Lung (tissue), 11 donors: ENCODE measurements at regions not wholly inside any gene's neighbourhood (a gene's known extent, or its start where the extent isn't known, plus 50 kb on each side); places are given as distances from the start of the nearest gene placed in this dataset.

ENCODE experiments used
- ATAC-seq: fragments of 200-7000 bp; cut with Tn5 transposase; one replicate; pipeline ENCODE4 v1.9.1; 2020; ENCODE audit warnings: moderate number of reproducible peaks; ENCODE audit not compliant: insufficient read depth, low FRiP score
- DNase-seq, 3 donors: peaks; one replicate each; pipeline ENCODE4 v3.0.0-alpha.2; 2013 to 2017
- H3K27ac ChIP-seq, 2 donors: one replicate each; pipeline ENCODE4 v1.5.1; 2013; ENCODE audit warnings: mild to moderate bottlenecking in 2 of 2, moderate library complexity in 2 of 2, control low read depth in 1 of 2, inconsistent platforms in 1 of 2, low read depth in 1 of 2, low read length in 1 of 2
- H3K27me3 ChIP-seq, 3 donors: one replicate each; pipeline ENCODE4 v1.5.1; 2013; ENCODE audit warnings: low read length in 2 of 3; ENCODE audit not compliant: control insufficient read depth in 3 of 3, insufficient read depth in 3 of 3
- H3K36me3 ChIP-seq, 4 donors: one replicate each; pipeline ENCODE4 v1.5.1; 2013; ENCODE audit warnings: low read length in 4 of 4, mild to moderate bottlenecking in 1 of 4, moderate library complexity in 1 of 4; ENCODE audit not compliant: control insufficient read depth in 4 of 4, insufficient read depth in 4 of 4
- H3K4me1 ChIP-seq, 5 donors: one replicate each; pipeline ENCODE4 v1.5.1; 2013; ENCODE audit warnings: low read length in 5 of 5, mild to moderate bottlenecking in 2 of 5, moderate library complexity in 1 of 5; ENCODE audit not compliant: control insufficient read depth in 5 of 5, insufficient read depth in 5 of 5
- H3K4me3 ChIP-seq: one replicate; pipeline ENCODE4 v1.5.1; 2013; ENCODE audit warnings: mild to moderate bottlenecking, control low read depth, moderate library complexity
- H3K9ac ChIP-seq, 2 donors: one replicate each; pipeline ENCODE4 v1.5.1; 2013; ENCODE audit warnings: low read length in 2 of 2, control low read depth in 1 of 2; ENCODE audit not compliant: insufficient read depth in 1 of 2
- H3K9me3 ChIP-seq, 4 donors: one replicate each; pipeline ENCODE4 v1.5.1; 2013; ENCODE audit warnings: low read length in 3 of 4, mild to moderate bottlenecking in 1 of 4, moderate library complexity in 1 of 4; ENCODE audit not compliant: control insufficient read depth in 4 of 4, insufficient read depth in 3 of 4
- WGBS, 2 donors: extraction: QIAGEN DNeasy Blood & Tissue Kit; methylation state at CpG; one replicate each; pipeline ENCODE4 v1.1.7; 2013; 5-methylcytosine and 5-hydroxymethylcytosine counted together
- TF ChIP-seq, protein P1 (sequence below): IDR thresholded peaks from 2 replicates; pipeline ENCODE4 v1.5.1; 2012; ENCODE audit warnings: mild to moderate bottlenecking; ENCODE audit errors: control extremely low read depth, extremely low read depth
- donor health status: control.
- donor health status: control.
- donor health status: Bipolar disorder and iron deficiency.
- donor health status: healthy.
- donor health status: DM: yes; HTN: yes; CAD: no.

- H3K36me3 ChIP-seq, result no peaks in the 10 kb centered on the region
- no peak overlapping the region for H3K9ac ChIP-seq
- no peak overlapping the region for H3K27ac ChIP-seq
- H3K9me3 ChIP-seq, result peaks cover 0 to 13% (median 4%) of the 10 kb centered on the region in 4 donors
- ATAC-seq (no peak), DNase-seq (no peak)
- no peaks in the 10 kb centered on the region for H3K4me1 ChIP-seq
- H3K27me3 ChIP-seq, result no peaks in the 10 kb centered on the region
- TF ChIP-seq, protein P1, sequence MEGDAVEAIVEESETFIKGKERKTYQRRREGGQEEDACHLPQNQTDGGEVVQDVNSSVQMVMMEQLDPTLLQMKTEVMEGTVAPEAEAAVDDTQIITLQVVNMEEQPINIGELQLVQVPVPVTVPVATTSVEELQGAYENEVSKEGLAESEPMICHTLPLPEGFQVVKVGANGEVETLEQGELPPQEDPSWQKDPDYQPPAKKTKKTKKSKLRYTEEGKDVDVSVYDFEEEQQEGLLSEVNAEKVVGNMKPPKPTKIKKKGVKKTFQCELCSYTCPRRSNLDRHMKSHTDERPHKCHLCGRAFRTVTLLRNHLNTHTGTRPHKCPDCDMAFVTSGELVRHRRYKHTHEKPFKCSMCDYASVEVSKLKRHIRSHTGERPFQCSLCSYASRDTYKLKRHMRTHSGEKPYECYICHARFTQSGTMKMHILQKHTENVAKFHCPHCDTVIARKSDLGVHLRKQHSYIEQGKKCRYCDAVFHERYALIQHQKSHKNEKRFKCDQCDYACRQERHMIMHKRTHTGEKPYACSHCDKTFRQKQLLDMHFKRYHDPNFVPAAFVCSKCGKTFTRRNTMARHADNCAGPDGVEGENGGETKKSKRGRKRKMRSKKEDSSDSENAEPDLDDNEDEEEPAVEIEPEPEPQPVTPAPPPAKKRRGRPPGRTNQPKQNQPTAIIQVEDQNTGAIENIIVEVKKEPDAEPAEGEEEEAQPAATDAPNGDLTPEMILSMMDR, result no peak
- WGBS, 2 donors, result 82 to 86% methylated on average over 5 of the region's 5 CpGs
- H3K4me3 ChIP-seq, result no peak overlapping the region
These were observed 154.1 kb upstream of the PDE1C start for GRCh38 chr7:32224276-32224675.

GRCh38 chr7:32223721-32224120, 153.5 kb upstream of the PDE1C start:
- no peak overlapping the region for H3K27ac ChIP-seq
- no peak overlapping the region for H3K9ac ChIP-seq
- H3K4me3 ChIP-seq, result no peak overlapping the region
- DNase-seq (no peak), ATAC-seq (no peak)
- TF ChIP-seq, protein P1, result no peak
- H3K4me1 ChIP-seq, result no peaks in the 10 kb centered on the region
- H3K9me3 ChIP-seq, result peaks cover 0 to 11% (median 4%) of the 10 kb centered on the region in 4 donors
- H3K36me3 ChIP-seq, result no peaks in the 10 kb centered on the region
- 91 to 92% methylated on average over 8 of the region's 8 CpGs for WGBS, 2 donors
- no peaks in the 10 kb centered on the region for H3K27me3 ChIP-seq

GRCh38 chr7:32223071-32223650, 153.0 kb upstream of the PDE1C start:
- H3K36me3 ChIP-seq, result no peaks in the 10 kb centered on the region

More at GRCh38 chr7:32223071-32223650, 153.0 kb upstream of the PDE1C start:
- Histone ChIP-seq H3K27ac (no peak overlapping the region), H3K9ac (no peak overlapping the region), H3K9me3 (peaks cover 0 to 9% (median 4%) of the 10 kb centered on the region in 4 donors), H3K4me3 (no peak overlapping the region), H3K4me1 (no peaks in the 10 kb centered on the region), H3K27me3 (no peaks in the 10 kb centered on the region)
- WGBS, 2 donors, result 85 to 90% methylated on average over 6 of the region's 6 CpGs
- TF ChIP-seq, protein P1, result no peak
- DNase-seq, result no peak
- ATAC-seq, result no peak
